HG02870 (cell line): ENCODE measurements at regions not wholly inside any gene's neighbourhood (a gene's known extent, or its start where the extent isn't known, plus 50 kb on each side); places are given as distances from the start of the nearest gene placed in this dataset.
"Not testable (repeated sequence)": the region's sequence is repeated elsewhere in the genome, so short reads cannot be mapped to it uniquely, and the experiment has no call there.

Experiments
- ATAC-seq: cut with Tn5 transposase; IDR thresholded peaks from one replicate; pipeline ENCODE4 v1.9.1; 2021; ENCODE audit warnings: mild to moderate bottlenecking, moderate library complexity; ENCODE audit not compliant: unreplicated experiment

GRCh38 chr11:87660926-87661660 is 514.1 kb downstream of the RAB38 start:
- ATAC-seq, result no peak

GRCh38 chr11:87659807-87660206 is 515.4 kb downstream of the RAB38 start:
- ATAC-seq, result no peak

GRCh38 chr11:87645626-87646025 is 529.6 kb downstream of the RAB38 start:
- no peak for ATAC-seq

GRCh38 chr11:87639753-87640364 is 535.4 kb downstream of the RAB38 start:
- ATAC-seq, result no peak

- ATAC-seq, result no peak
These were observed 540.2 kb downstream of the RAB38 start for GRCh38 chr11:87635001-87635400.

GRCh38 chr11:87634331-87634730 is 540.9 kb downstream of the RAB38 start:
- no peak for ATAC-seq

- ATAC-seq, result no peak
These were observed 546.3 kb downstream of the RAB38 start for GRCh38 chr11:87628957-87629356.

GRCh38 chr11:87628026-87628580 is 547.1 kb downstream of the RAB38 start:
- no peak for ATAC-seq

- not testable (repeated sequence) for ATAC-seq
These were observed 551.5 kb downstream of the RAB38 start for GRCh38 chr11:87623531-87624365.

- ATAC-seq, result no peak
These were observed 558.7 kb downstream of the RAB38 start for GRCh38 chr11:87616511-87616910.

GRCh38 chr11:87604350-87604749 is 566.6 kb downstream of the TMEM135 start:
- ATAC-seq, result no peak

- ATAC-seq, result no peak
These were observed 566.2 kb downstream of the TMEM135 start for GRCh38 chr11:87603887-87604286.

GRCh38 chr11:87602776-87603175 is 565.0 kb downstream of the TMEM135 start:
- ATAC-seq, result no peak

GRCh38 chr11:87600938-87601337 is 563.2 kb downstream of the TMEM135 start:
- ATAC-seq, result no peak

- ATAC-seq, result no peak
These were observed 560.0 kb downstream of the TMEM135 start for GRCh38 chr11:87597725-87598124.

GRCh38 chr11:87596176-87596575 is 558.4 kb downstream of the TMEM135 start:
- ATAC-seq, result no peak

- no peak for ATAC-seq
These were observed 551.3 kb downstream of the TMEM135 start for GRCh38 chr11:87589082-87589481.

- not testable (repeated sequence) for ATAC-seq
These were observed 547.9 kb downstream of the TMEM135 start for GRCh38 chr11:87585613-87586012.

GRCh38 chr11:87583931-87584330 is 546.2 kb downstream of the TMEM135 start:
- ATAC-seq, result no peak

- ATAC-seq, result no peak
These were observed 537.4 kb downstream of the TMEM135 start for GRCh38 chr11:87575088-87575487.

GRCh38 chr11:87574193-87574592 is 536.5 kb downstream of the TMEM135 start:
- no peak for ATAC-seq
